D341Med (cell line): ENCODE measurements at regions not wholly inside any gene's neighbourhood (a gene's known extent, or its start where the extent isn't known, plus 50 kb on each side); places are given as distances from the start of the nearest gene placed in this dataset.
A peak's percentile ranks its signal among the peaks of the same experiment; 100 is the strongest.
"Not testable (repeated sequence)": the region's sequence is repeated elsewhere in the genome, so short reads cannot be mapped to it uniquely, and the experiment has no call there.

Source experiments
- DNase-seq: peaks from one replicate; pipeline ENCODE4 v3.0.0; 2012; ENCODE audit warnings: low spot score

DNA sequence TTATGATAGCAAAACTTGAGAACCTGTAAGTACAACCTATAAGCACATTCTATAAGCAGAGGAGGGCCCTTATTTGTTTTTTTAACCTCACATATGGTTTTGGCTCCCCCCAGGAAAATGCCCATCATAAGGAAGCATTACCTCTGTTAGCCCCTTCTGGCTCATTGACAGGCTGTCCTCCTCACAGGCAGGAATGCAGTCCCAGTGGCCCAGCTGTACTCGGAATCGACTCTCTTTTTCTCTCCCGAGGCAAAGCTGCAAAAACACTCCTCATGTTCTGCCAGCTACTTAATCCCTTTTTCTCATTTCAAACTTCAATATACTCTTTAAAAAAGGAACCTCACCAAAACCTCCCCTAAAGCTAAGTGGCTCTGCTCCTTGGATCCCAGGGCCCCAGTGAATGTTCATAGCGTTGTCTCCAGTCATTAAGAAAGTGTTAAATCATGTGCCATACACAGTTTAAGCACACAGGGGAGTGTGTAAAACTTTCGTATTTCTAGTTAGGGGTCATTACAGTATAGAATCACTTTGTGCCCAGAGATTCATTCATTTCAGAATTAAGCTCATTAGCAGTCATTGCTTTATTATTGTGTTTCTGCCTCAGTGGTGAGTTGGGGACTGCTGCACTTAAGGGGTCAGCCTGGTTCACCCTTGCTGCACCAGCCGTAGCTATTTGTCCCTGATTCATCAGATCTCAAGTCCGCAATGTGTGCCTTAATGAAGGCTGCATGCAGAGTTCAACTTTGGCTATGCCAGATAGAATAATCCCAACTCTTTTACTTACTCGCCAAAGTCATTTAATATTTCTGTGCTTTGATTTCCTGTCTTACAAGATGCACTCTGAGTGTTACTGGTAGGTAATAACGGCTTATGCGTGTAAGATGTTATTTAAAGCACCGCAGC is 57.6 kb downstream of the JRKL start:
- no peak for DNase-seq

DNA sequence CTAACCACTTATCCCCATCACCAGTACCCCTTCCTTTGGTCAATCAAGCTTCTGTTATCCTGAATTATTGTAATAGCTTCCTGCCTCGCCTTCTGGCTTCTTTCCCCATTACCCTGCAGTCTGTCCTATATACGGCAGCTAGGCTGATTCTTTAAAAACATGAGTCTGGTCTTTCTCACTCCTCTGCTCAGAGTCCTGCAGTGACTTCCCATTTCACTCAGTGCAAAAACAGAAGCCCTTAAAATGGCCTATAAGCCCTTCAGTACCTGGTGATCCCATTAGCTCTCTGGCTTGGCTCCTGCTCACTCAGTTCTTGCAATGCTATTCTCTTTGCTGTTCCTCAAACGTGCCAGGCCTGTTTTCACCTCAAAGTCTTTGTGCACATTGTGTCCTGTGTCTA is 58.4 kb downstream of the JRKL start:
- DNase-seq: no peak

DNA sequence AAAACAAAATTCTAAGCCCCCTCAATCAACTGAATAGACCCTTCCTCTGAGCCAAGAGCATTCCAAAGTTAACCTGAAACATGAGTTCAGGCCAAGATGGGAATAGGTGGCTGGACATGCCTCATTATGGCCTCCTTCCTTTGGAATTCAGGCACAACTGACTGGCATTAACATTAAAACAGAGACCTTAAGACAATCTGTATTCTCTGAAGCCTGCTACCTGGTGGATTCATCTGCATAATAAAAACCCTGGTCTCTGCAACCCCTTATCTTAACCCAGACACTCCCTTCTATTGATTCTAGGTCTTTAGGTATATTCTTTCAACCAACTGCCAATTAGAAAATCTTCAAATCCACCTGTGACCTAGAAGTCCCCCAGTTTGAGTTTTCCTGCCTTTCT is 66.3 kb downstream of the JRKL start:
- DNase-seq: no peak

- DNase-seq: no peak
Observed at GRCh38 chr11:96459751-96460150, 69.9 kb downstream of the JRKL start.

GRCh38 chr11:96461871-96462270 is 72.1 kb downstream of the JRKL start:
- no peak for DNase-seq

- DNase-seq: peak; percentile 63
Observed at GRCh38 chr11:96464700-96465307, 75.0 kb downstream of the JRKL start.

GRCh38 chr11:96465512-96465911 is 75.7 kb downstream of the JRKL start:
- DNase-seq: no peak

- DNase-seq: no peak
Observed at GRCh38 chr11:96466607-96467006, 76.8 kb downstream of the JRKL start.

DNA sequence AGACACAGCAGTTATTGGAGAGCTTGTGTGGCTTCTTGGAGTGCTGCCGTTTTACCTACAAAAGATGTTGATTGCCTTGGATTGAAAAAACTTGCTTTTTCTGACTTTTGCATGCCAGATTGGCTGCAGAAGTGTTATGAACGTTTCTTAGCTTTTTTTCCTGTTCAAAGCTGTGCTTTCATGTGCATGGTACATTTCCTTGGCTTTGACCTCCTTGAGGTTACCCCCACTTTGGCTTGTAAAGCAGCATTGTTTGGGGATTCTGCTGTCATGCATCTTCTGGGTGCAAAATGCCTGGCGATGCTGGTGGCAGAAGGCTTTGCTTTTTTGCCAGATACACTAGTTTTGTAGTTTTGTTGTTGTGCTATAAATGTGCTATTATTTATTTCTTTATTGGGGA is 80.0 kb downstream of the JRKL start:
- no peak for DNase-seq

GRCh38 chr11:96470521-96470920 is 80.7 kb downstream of the JRKL start:
- no peak for DNase-seq

DNA sequence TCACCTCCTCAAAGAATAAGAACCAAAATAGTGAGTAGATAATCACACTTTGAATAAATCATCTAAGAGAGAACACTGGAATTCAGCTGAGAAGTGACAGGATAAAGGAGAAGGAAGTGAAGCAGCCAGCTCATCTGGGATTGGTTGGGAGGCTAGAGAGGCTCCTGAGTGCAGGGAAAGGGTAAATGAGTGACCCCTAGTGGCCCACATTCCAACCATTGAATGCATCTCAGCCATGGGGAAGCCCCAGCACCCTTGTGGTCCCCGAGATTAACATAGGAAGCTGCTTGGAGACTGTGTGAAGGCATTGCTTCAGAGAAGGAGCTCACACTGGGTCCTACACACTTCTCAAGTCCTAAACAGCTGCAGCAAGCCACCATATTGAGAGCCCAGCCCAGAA is 82.3 kb downstream of the JRKL start:
- no peak for DNase-seq

DNA sequence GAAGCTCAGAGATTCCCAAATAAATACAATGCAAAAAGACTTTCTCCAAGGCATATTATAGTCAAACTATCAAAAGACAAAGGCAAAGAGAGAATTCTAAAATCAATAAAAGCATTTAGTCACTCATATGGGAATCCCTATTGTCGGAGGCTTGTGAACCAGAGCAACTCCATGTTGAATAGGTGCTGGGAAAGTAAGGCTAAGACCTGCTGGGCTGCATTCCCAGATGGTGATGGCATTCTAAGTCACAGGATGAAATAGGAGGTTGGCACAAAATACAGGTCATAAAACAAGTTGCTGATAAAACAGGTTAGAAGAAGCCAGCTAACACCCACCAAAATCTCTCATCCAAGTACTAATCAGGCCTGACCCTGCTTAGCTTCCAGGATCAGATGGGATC is 84.5 kb downstream of the JRKL start:
- no peak for DNase-seq

- DNase-seq: no peak
Observed at GRCh38 chr11:96481204-96481603, 91.4 kb downstream of the JRKL start.

DNA sequence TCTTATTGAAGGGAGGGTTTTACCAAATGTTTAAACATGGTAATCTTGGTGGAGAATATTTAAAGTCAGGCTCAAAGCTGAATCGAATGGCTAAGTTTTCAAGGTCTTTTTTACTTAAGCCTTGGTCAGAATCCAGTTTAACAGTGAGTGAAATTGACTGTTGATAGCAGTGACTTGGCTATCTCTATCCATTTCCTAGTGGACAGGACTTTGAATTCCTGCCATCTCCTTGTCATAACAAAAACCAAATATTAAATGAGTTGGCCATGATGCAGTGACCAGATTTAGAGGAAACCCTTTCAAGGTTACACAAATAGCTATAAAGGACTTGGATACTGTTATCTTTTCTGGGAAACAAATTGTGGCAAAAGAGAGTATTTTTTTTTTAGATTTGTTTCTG is 92.0 kb downstream of the JRKL start:
- no peak for DNase-seq

GRCh38 chr11:96482193-96482592 is 92.4 kb downstream of the JRKL start:
- DNase-seq: no peak

DNA sequence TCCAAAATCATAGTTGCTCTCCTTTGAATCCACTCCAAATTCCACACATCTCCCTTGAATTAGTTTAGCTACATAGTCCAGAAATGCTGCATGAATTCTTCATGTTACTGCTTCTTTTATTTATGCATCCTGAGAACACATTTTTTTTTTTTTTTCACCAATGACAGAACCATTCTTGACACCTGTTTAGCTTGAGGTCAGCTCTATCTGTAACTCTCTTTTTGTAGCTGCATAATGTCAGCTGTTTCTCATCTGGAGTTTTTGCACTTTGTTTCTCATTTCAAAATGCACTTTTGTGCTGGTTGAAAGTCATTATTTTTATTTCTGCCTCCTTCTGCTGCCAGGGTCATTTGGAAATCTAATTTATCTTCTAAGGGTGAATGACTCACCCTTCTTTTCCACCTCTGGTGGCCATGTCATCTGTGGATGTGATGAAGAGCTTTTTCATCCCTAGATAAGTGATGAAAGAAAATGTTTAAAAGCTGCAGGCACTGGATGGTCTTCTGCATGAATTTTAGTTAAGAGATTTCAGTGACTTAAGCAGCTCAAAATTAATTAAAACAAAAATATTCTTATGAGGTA is 93.7 kb downstream of the JRKL start:
- no peak for DNase-seq

- no peak for DNase-seq
Observed at GRCh38 chr11:96484361-96484760, 94.5 kb downstream of the JRKL start.

DNA sequence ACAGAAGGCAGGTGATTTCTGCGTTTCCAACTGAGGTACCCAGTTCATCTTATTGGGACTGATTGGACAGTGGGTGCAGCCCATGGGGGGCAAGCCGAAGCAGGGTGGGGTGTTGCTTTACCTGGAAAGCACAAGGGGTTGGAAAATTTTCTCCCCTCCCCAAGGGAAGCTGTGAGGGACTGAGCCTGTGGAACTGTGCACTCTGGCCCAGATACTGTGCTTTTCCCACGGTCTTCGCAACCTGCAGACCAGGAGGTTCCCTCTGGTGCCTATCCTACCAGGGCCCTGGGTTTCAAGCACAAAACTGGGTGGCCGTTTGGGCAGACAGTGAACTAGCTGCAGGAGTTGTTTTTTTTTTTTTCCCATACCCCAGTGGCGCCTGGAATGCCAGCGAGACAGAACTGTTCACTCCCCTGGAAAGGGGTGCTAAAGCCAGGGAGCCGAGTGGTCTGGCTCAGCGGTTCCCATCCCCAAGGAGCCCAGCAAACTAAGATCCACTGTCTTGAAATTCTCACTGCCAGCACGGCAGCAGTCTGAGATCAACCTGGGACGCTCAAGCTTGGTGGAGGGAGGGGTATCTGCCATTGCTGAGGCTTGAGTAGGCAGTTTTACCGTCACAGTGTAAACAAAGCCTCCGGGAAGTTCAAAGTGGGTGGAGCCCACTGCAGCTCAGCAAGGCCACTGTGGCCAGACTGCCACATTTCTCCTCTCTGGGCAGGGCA is 97.2 kb downstream of the JRKL start:
- DNase-seq: no peak

- not testable (repeated sequence) for DNase-seq
Observed at GRCh38 chr11:96488911-96489310, 99.1 kb downstream of the JRKL start.

DNA sequence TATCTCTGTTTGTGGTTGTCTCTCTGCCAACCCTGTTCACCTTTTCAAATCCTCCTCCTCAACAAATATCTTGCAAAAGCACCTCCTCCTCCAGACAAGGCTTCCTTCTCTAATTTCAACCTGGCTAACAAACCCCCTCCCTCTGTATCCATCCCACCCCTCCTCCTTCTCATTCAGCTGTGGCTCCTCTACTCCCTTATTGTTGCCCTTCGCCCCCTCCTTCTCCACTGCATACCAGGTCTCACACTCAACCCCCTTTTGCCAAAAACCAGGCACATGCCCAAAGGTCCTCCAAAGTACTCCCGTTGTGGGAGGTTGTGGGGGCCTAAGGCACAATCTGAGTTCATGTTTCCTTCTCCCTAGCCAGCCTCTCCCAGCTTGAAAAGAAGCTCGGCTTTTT is 110.6 kb downstream of the JRKL start:
- DNase-seq: no peak

GRCh38 chr11:96506041-96506440 is 116.2 kb downstream of the JRKL start:
- no peak for DNase-seq

DNA sequence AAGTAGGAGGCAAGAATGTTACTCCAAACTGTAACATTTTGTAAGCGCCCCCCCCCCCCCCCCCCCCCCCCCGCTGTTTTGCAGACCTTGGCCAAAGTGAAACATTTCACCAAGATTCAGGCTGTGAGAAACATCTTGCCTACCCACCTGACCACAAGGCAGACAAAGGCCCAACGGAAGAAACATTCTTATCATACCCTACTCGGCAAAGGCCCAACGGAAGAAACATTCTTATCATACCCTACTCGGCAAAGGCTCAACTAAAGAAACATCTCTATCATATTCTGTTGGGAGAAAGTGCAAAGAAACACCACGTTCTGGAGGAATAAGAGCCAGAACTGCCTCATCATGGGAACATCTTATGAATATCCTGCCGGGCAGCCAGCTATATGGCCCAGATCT is 117.1 kb downstream of the JRKL start:
- no peak for DNase-seq

- no peak for DNase-seq
Observed at GRCh38 chr11:96508861-96509260, 119.0 kb downstream of the JRKL start.
